Muscle layer of colon (tissue), 2 donors: ENCODE measurements at regions not wholly inside any gene's neighbourhood (a gene's known extent, or its start where the extent isn't known, plus 50 kb on each side); places are given as distances from the start of the nearest gene placed in this dataset.
"Not testable (repeated sequence)": the region's sequence is repeated elsewhere in the genome, so short reads cannot be mapped to it uniquely, and the experiment has no call there.

Source experiments
- H3K27ac ChIP-seq: one replicate; pipeline ENCODE4 v1.7.0; 2013; ENCODE audit warnings: low read depth, mild to moderate bottlenecking, low read length, moderate library complexity
- H3K27me3 ChIP-seq, 2 donors: one replicate each; pipeline ENCODE4 v1.7.0; 2013; ENCODE audit warnings: low read length in 2 of 2, mild to moderate bottlenecking in 2 of 2; ENCODE audit not compliant: insufficient read depth in 2 of 2, control insufficient read depth in 1 of 2
- H3K36me3 ChIP-seq: one replicate; pipeline ENCODE4 v1.7.0; 2013; ENCODE audit warnings: mild to moderate bottlenecking, low read length; ENCODE audit not compliant: insufficient read depth
- H3K4me1 ChIP-seq: one replicate; pipeline ENCODE4 v1.7.0; 2013; ENCODE audit warnings: mild to moderate bottlenecking, low read length; ENCODE audit not compliant: insufficient read depth
- H3K4me3 ChIP-seq, 2 donors: one replicate each; pipeline ENCODE4 v1.7.0; 2013; ENCODE audit warnings: low read length in 2 of 2, low read depth in 1 of 2, mild to moderate bottlenecking in 1 of 2, moderate library complexity in 1 of 2
- H3K9ac ChIP-seq: one replicate; pipeline ENCODE4 v1.7.0; 2013; ENCODE audit warnings: low read length
- H3K9me3 ChIP-seq: one replicate; pipeline ENCODE4 v1.7.0; 2013; ENCODE audit warnings: mild to moderate bottlenecking, low read length
- donor health status: abdominal sarcoma.
- donor health status: Adenocarcinoma of cecum.

- no peaks in the 10 kb centered on the region for H3K9me3 ChIP-seq
- no peaks in the 10 kb centered on the region for H3K27me3 ChIP-seq
- no peak overlapping the region for H3K9ac ChIP-seq
- peak overlapping the region in 1 of 2 donors; percentile 34 for H3K4me3 ChIP-seq
- H3K27ac ChIP-seq, result peak overlapping the region; percentile 77
- H3K36me3 ChIP-seq, result no peaks in the 10 kb centered on the region
- peaks cover 45% of the 10 kb centered on the region for H3K4me1 ChIP-seq
Measured at GRCh38 chr2:207227062-207227748, 61.5 kb upstream of the KLF7 start.

DNA sequence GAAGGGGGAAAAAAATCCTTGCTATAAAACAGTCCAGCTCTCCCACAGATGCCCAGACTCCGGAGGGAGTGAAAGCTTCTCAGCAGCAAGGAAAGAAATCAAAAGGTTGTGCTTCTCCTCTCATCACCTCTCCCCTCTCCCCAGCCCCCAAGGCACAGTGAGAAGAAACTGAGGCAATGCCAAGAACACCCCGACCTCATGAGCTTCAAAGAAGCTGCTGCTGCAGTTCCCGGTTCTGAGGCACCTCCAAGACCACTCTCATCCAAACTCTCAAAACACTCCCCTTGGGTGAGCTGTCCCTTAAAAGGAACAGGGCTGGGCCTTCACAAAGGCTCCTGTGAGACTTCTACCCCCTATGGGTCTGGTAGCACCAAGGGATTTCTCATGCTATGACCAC, 62.0 kb upstream of the KLF7 start:
- no peaks in the 10 kb centered on the region for H3K9me3 ChIP-seq
- H3K4me3 ChIP-seq, result peak overlapping the region in 1 of 2 donors; percentile 34
- no peaks in the 10 kb centered on the region for H3K27me3 ChIP-seq
- peak overlapping the region; percentile 77 for H3K27ac ChIP-seq
- H3K36me3 ChIP-seq, result no peaks in the 10 kb centered on the region
- H3K4me1 ChIP-seq, result peaks cover 45% of the 10 kb centered on the region
- no peak overlapping the region for H3K9ac ChIP-seq

- peaks cover 45% of the 10 kb centered on the region for H3K4me1 ChIP-seq
- H3K27ac ChIP-seq, result peak overlapping the region; percentile 70
Measured at GRCh38 chr2:207228402-207228801, 62.7 kb upstream of the KLF7 start.

GRCh38 chr2:207229161-207229560, 63.4 kb upstream of the KLF7 start:
- no peak overlapping the region for H3K27ac ChIP-seq
- H3K27me3 ChIP-seq, result no peaks in the 10 kb centered on the region
- peaks cover 44% of the 10 kb centered on the region for H3K4me1 ChIP-seq
- H3K36me3 ChIP-seq, result no peaks in the 10 kb centered on the region
- H3K9me3 ChIP-seq, result no peaks in the 10 kb centered on the region
- no peak overlapping the region for H3K9ac ChIP-seq
- no peak overlapping the region for H3K4me3 ChIP-seq

More at GRCh38 chr2:207228402-207228801, 62.7 kb upstream of the KLF7 start:
- H3K9ac ChIP-seq, result no peak overlapping the region
- no peak overlapping the region for H3K4me3 ChIP-seq
- no peaks in the 10 kb centered on the region for H3K9me3 ChIP-seq
- H3K27me3 ChIP-seq, result no peaks in the 10 kb centered on the region
- H3K36me3 ChIP-seq, result no peaks in the 10 kb centered on the region

GRCh38 chr2:207230261-207231105, 64.7 kb upstream of the KLF7 start:
- Histone ChIP-seq H3K9me3 (no peaks in the 10 kb centered on the region), H3K27me3 (no peaks in the 10 kb centered on the region), H3K9ac (no peak overlapping the region), H3K4me3 (no peak overlapping the region), H3K36me3 (no peaks in the 10 kb centered on the region), H3K27ac (no peak overlapping the region), H3K4me1 (peaks cover 34% of the 10 kb centered on the region)

DNA sequence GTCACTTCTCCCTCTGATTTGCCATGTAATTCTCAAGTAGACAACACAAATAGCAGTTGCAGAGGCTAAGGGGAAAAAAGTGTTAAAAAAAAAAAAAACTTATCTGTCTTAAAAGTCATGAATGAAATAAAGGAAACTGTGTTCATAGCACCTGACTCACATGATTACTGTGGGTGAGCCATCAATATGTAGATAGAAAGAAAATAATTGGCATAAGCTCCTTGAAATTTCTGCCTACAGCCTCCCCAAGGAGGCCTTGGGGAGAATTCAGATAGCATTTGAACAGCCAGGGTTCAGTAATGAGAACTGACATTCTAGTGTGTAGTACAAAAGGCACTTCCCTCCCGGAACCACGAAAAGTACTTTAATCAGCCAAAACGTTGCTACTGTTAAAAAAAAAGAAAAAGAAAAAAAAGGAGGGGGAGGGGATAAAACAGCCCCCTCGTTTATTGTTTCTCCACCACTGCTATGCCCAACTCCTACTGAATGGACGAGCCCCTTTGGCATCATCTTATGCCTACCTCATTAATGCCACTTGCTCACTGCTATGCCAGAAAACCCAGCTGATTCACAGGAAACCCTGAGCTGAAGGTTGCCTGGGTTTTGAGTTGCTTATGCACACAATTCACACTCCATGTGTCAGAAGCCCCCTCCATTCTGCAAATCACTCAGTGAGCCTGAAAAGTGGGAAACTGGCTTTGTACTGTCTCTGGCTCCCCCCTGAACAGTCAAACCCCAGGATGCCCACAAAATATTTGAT, 65.5 kb upstream of the KLF7 start:
- Histone ChIP-seq H3K36me3 (no peaks in the 10 kb centered on the region), H3K4me1 (peaks cover 33% of the 10 kb centered on the region)

DNA sequence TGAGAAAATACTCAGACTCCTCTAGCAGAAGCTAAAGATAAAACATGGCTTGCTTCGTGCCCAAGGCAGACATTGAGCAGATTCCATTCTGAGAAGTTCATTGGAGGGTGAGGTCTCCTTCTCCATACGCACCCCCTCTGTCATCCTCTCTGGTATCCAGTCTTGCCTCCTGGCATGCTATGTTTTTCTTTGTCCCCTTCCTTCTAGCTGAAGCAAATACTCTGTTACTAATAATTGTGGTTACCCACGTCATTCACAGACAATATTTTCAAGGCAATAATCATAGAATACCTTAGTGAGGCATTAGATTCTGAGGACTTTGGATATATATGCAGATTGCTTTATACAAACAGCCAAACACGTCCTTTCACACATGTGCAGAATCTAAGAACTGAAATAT, 66.2 kb upstream of the KLF7 start:
- Histone ChIP-seq H3K9ac (no peak overlapping the region), H3K4me1 (peaks cover 26% of the 10 kb centered on the region), H3K9me3 (no peaks in the 10 kb centered on the region), H3K4me3 (no peak overlapping the region), H3K27me3 (no peaks in the 10 kb centered on the region), H3K27ac (no peak overlapping the region), H3K36me3 (no peaks in the 10 kb centered on the region)

More for the DNA sequence above, 65.5 kb upstream of the KLF7 start:
- Histone ChIP-seq H3K9ac (no peak overlapping the region), H3K27ac (no peak overlapping the region), H3K9me3 (no peaks in the 10 kb centered on the region), H3K27me3 (no peaks in the 10 kb centered on the region), H3K4me3 (no peak overlapping the region)

GRCh38 chr2:207233141-207233540, 67.4 kb upstream of the KLF7 start:
- H3K27ac ChIP-seq, H3K27me3 ChIP-seq, H3K36me3 ChIP-seq, H3K4me3 ChIP-seq, H3K9ac ChIP-seq, H3K9me3 ChIP-seq: not testable (repeated sequence)
- H3K4me1 ChIP-seq, result peaks cover 16% of the 10 kb centered on the region

GRCh38 chr2:207233731-207234130, 68.0 kb upstream of the KLF7 start:
- Histone ChIP-seq H3K4me1 (peaks cover 10% of the 10 kb centered on the region), H3K9ac (no peak overlapping the region)

GRCh38 chr2:207235621-207236020, 69.9 kb upstream of the KLF7 start:
- Histone ChIP-seq H3K4me3 (no peak overlapping the region), H3K36me3 (no peaks in the 10 kb centered on the region), H3K9ac (no peak overlapping the region), H3K27ac (no peak overlapping the region), H3K4me1 (peaks cover 16% of the 10 kb centered on the region), H3K27me3 (no peaks in the 10 kb centered on the region), H3K9me3 (no peaks in the 10 kb centered on the region)

More at GRCh38 chr2:207233731-207234130, 68.0 kb upstream of the KLF7 start:
- H3K4me3 ChIP-seq, result no peak overlapping the region
- H3K36me3 ChIP-seq, result no peaks in the 10 kb centered on the region
- H3K9me3 ChIP-seq, result no peaks in the 10 kb centered on the region
- no peaks in the 10 kb centered on the region for H3K27me3 ChIP-seq
- H3K27ac ChIP-seq, result no peak overlapping the region
